ENCODE measurements at regions not wholly inside any gene's neighbourhood (a gene's known extent, or its start where the extent isn't known, plus 50 kb on each side); places are given as distances from the start of the nearest gene placed in this dataset.

DNA sequence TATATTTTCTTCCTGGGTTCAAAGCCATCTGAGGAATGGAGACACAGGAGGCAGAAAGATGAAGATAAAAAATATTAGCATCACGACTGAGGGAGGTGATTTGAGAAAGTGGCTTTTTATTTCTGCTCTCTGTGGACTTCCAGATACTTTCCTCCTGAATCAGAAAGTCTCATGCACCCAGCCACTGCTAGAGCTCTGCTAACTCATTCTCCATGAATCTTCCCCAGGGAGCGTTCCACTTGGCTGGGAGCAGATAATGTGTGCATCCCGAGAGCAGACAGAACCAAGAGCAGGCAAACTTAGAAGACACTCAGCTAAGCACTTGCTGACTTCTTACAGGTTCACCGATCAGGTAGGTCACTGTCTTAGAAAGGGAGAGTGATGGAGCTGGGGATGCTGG lies 264.1 kb upstream of the THUMPD2 start:
- ChIA-PET POLR2A (no interaction called here), CTCF (no interaction called here)
- H3K4me1 Mint-ChIP-seq = no peaks in the 10 kb centered on the region
- no peaks in the 10 kb centered on the region for H3K27me3 Mint-ChIP-seq (ENCODE audit: low read depth)
- no peaks in the 10 kb centered on the region for H3K9me3 Mint-ChIP-seq
- no peaks in the 10 kb centered on the region for H3K36me3 Mint-ChIP-seq
- ATAC-seq (no peak), DNase-seq (ENCODE audit: low spot score) (no peak)
- H3K27ac Mint-ChIP-seq = no peak overlapping the region
- TF ChIP-seq FOXJ3 (CRISPR knock-in tag; IDR thresholded peaks at IDR 0.05; ENCODE audit: borderline replicate concordance) (no peak), ZNF671 (CRISPR knock-in tag; IDR thresholded peaks at IDR 0.05) (no peak), RELA (CRISPR knock-in tag; IDR thresholded peaks at IDR 0.05; ENCODE audit: borderline replicate concordance) (no peak), SMAD4 (CRISPR knock-in tag; IDR thresholded peaks at IDR 0.05) (no peak)
- TF ChIP-seq, protein P1, sequence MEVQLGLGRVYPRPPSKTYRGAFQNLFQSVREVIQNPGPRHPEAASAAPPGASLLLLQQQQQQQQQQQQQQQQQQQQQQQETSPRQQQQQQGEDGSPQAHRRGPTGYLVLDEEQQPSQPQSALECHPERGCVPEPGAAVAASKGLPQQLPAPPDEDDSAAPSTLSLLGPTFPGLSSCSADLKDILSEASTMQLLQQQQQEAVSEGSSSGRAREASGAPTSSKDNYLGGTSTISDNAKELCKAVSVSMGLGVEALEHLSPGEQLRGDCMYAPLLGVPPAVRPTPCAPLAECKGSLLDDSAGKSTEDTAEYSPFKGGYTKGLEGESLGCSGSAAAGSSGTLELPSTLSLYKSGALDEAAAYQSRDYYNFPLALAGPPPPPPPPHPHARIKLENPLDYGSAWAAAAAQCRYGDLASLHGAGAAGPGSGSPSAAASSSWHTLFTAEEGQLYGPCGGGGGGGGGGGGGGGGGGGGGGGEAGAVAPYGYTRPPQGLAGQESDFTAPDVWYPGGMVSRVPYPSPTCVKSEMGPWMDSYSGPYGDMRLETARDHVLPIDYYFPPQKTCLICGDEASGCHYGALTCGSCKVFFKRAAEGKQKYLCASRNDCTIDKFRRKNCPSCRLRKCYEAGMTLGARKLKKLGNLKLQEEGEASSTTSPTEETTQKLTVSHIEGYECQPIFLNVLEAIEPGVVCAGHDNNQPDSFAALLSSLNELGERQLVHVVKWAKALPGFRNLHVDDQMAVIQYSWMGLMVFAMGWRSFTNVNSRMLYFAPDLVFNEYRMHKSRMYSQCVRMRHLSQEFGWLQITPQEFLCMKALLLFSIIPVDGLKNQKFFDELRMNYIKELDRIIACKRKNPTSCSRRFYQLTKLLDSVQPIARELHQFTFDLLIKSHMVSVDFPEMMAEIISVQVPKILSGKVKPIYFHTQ (CRISPR knock-in tag; IDR thresholded peaks at IDR 0.05) = no peak
- TF ChIP-seq, protein P2, sequence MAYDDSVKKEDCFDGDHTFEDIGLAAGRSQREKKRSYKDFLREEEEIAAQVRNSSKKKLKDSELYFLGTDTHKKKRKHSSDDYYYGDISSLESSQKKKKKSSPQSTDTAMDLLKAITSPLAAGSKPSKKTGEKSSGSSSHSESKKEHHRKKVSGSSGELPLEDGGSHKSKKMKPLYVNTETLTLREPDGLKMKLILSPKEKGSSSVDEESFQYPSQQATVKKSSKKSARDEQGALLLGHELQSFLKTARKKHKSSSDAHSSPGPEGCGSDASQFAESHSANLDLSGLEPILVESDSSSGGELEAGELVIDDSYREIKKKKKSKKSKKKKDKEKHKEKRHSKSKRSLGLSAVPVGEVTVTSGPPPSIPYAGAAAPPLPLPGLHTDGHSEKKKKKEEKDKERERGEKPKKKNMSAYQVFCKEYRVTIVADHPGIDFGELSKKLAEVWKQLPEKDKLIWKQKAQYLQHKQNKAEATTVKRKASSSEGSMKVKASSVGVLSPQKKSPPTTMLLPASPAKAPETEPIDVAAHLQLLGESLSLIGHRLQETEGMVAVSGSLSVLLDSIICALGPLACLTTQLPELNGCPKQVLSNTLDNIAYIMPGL (CRISPR knock-in tag; IDR thresholded peaks at IDR 0.05) = no peak
- TF ChIP-seq, protein P3, sequence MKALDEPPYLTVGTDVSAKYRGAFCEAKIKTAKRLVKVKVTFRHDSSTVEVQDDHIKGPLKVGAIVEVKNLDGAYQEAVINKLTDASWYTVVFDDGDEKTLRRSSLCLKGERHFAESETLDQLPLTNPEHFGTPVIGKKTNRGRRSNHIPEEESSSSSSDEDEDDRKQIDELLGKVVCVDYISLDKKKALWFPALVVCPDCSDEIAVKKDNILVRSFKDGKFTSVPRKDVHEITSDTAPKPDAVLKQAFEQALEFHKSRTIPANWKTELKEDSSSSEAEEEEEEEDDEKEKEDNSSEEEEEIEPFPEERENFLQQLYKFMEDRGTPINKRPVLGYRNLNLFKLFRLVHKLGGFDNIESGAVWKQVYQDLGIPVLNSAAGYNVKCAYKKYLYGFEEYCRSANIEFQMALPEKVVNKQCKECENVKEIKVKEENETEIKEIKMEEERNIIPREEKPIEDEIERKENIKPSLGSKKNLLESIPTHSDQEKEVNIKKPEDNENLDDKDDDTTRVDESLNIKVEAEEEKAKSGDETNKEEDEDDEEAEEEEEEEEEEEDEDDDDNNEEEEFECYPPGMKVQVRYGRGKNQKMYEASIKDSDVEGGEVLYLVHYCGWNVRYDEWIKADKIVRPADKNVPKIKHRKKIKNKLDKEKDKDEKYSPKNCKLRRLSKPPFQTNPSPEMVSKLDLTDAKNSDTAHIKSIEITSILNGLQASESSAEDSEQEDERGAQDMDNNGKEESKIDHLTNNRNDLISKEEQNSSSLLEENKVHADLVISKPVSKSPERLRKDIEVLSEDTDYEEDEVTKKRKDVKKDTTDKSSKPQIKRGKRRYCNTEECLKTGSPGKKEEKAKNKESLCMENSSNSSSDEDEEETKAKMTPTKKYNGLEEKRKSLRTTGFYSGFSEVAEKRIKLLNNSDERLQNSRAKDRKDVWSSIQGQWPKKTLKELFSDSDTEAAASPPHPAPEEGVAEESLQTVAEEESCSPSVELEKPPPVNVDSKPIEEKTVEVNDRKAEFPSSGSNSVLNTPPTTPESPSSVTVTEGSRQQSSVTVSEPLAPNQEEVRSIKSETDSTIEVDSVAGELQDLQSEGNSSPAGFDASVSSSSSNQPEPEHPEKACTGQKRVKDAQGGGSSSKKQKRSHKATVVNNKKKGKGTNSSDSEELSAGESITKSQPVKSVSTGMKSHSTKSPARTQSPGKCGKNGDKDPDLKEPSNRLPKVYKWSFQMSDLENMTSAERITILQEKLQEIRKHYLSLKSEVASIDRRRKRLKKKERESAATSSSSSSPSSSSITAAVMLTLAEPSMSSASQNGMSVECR (CRISPR knock-in tag; IDR thresholded peaks at IDR 0.05; ENCODE audit: borderline replicate concordance) = no peak
- TF ChIP-seq, protein P4, sequence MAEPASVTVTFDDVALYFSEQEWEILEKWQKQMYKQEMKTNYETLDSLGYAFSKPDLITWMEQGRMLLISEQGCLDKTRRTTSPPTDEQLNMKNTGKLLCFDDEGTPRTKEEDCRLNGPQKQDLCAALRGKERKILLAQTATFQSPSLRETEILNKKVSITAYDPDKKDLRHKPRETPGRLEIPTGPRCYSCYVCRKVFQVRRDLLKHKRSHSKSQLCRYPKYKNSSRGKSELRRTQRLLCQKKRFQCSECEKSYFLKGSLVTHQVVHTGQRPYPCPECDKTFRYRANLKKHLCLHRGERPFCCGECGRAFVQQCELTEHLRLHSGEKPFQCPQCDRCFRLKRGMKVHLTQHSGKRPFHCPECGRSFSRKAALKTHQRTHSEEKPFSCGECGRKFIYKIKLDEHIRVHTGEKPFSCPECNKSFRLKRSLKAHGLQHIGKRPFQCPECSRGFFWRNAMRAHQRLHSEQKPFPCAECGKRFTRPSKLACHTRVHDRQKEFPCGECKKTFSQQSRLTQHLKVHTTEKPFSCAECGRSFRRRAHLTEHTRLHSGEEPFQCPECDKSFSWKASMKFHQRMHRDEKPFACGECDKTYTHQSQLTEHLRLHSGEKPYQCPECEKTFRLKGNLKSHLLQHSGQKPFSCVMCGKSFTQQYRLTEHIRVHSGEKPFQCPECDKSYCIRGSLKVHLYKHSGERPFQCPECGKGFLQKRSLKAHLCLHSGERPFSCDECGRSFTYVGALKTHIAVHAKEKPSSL (CRISPR knock-in tag; conservative IDR thresholded peaks at IDR 0.05) = no peak
- TF ChIP-seq, protein P5, sequence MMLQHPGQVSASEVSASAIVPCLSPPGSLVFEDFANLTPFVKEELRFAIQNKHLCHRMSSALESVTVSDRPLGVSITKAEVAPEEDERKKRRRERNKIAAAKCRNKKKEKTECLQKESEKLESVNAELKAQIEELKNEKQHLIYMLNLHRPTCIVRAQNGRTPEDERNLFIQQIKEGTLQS (CRISPR knock-in tag; conservative IDR thresholded peaks at IDR 0.05) = no peak
- no peak overlapping the region for H3K4me3 Mint-ChIP-seq

DNA sequence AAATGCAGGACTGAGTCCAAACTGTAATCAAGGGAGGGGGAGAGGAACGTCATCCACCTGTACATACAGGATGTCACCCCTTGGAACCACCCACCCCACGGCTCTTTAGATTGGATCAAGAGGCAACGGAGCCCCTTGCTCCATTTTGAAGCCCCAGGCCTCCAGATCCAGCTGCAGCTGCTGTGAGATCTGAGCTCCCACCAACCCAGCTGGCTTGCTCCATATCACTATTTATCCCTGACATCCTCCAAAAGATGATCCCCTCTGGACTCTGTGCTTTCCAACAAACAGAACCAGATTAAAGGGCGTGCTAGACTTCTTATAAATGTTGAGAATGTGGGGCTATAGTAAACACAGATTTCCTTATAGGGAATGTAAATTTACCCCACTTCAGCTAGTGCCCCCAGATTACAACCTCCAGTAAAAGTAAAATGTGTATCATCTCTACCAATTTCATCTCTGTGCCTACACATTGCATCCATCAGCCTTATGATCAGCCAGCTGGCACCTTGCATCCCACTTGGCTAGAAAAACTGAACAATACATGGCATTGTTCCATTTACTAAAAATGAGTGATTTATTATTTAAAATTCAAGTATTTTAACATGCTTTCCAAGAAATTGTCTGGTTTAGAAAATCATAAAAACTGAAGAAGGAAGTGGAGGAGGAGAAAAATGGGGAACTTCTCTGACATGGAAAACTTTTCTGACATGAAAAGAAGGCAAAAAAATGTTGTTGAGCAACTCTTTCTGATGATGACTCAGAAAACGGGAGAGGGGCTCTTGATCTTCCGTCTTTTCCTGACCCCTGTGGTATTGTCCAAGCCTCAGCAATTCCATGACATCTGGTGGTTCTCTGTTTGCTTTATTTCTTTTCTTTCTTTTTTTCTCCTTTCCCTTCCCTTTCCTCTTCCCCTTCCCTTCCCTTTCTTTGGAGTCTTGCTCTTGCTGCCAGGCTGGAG lies 262.6 kb upstream of the THUMPD2 start:
- DNase-seq (ENCODE audit: low spot score) (no peak), ATAC-seq (no peak)
- no peaks in the 10 kb centered on the region for H3K9me3 Mint-ChIP-seq
- ChIA-PET POLR2A (no interaction called here), CTCF (no interaction called here)
- no peak overlapping the region for H3K27ac Mint-ChIP-seq
- no peaks in the 10 kb centered on the region for H3K27me3 Mint-ChIP-seq (ENCODE audit: low read depth)
- TF ChIP-seq TEAD4 (CRISPR knock-in tag; IDR thresholded peaks at IDR 0.05) (no peak), ZNF671 (CRISPR knock-in tag; IDR thresholded peaks at IDR 0.05) (no peak), MXD4 (CRISPR knock-in tag; IDR thresholded peaks at IDR 0.05; ENCODE audit: borderline replicate concordance) (no peak), ZBTB21 (CRISPR knock-in tag; IDR thresholded peaks at IDR 0.05; ENCODE audit: borderline replicate concordance) (no peak), ZNF423 (CRISPR knock-in tag; IDR thresholded peaks at IDR 0.05) (no peak)
- TF ChIP-seq, protein P6, sequence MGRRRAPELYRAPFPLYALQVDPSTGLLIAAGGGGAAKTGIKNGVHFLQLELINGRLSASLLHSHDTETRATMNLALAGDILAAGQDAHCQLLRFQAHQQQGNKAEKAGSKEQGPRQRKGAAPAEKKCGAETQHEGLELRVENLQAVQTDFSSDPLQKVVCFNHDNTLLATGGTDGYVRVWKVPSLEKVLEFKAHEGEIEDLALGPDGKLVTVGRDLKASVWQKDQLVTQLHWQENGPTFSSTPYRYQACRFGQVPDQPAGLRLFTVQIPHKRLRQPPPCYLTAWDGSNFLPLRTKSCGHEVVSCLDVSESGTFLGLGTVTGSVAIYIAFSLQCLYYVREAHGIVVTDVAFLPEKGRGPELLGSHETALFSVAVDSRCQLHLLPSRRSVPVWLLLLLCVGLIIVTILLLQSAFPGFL (CRISPR knock-in tag; IDR thresholded peaks at IDR 0.05; ENCODE audit: borderline replicate concordance) = no peak
- TF ChIP-seq, protein P7, sequence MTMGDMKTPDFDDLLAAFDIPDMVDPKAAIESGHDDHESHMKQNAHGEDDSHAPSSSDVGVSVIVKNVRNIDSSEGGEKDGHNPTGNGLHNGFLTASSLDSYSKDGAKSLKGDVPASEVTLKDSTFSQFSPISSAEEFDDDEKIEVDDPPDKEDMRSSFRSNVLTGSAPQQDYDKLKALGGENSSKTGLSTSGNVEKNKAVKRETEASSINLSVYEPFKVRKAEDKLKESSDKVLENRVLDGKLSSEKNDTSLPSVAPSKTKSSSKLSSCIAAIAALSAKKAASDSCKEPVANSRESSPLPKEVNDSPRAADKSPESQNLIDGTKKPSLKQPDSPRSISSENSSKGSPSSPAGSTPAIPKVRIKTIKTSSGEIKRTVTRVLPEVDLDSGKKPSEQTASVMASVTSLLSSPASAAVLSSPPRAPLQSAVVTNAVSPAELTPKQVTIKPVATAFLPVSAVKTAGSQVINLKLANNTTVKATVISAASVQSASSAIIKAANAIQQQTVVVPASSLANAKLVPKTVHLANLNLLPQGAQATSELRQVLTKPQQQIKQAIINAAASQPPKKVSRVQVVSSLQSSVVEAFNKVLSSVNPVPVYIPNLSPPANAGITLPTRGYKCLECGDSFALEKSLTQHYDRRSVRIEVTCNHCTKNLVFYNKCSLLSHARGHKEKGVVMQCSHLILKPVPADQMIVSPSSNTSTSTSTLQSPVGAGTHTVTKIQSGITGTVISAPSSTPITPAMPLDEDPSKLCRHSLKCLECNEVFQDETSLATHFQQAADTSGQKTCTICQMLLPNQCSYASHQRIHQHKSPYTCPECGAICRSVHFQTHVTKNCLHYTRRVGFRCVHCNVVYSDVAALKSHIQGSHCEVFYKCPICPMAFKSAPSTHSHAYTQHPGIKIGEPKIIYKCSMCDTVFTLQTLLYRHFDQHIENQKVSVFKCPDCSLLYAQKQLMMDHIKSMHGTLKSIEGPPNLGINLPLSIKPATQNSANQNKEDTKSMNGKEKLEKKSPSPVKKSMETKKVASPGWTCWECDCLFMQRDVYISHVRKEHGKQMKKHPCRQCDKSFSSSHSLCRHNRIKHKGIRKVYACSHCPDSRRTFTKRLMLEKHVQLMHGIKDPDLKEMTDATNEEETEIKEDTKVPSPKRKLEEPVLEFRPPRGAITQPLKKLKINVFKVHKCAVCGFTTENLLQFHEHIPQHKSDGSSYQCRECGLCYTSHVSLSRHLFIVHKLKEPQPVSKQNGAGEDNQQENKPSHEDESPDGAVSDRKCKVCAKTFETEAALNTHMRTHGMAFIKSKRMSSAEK (CRISPR knock-in tag; IDR thresholded peaks at IDR 0.05; ENCODE audit: borderline replicate concordance) = no peak
- no peak overlapping the region for H3K4me3 Mint-ChIP-seq
- H3K4me1 Mint-ChIP-seq = no peaks in the 10 kb centered on the region
- H3K36me3 Mint-ChIP-seq = no peaks in the 10 kb centered on the region

All from WTC11 (cell line).